ENCODE measurements at regions not wholly inside any gene's neighbourhood (a gene's known extent, or its start where the extent isn't known, plus 50 kb on each side); places are given as distances from the start of the nearest gene placed in this dataset.

- no peak overlapping the region for H3K4me3 ChIP-seq (ENCODE audit: low read depth, low read length)
- no peak for TF ChIP-seq CTCF (IDR thresholded peaks at IDR 0.05; ENCODE audit: insufficient read depth, low read depth, low read length, missing control alignments)
- DNase-seq (ENCODE audit: low read depth), result no peak
These were observed 97.6 kb upstream of the SLIT3 start for GRCh38 chr5:169398515-169398914.

- no peak for DNase-seq (ENCODE audit: low read depth)
- no peak overlapping the region for H3K4me3 ChIP-seq (ENCODE audit: low read depth, low read length)
- TF ChIP-seq CTCF (IDR thresholded peaks at IDR 0.05; ENCODE audit: insufficient read depth, low read depth, low read length, missing control alignments), result no peak
These were observed 94.2 kb upstream of the SLIT3 start for GRCh38 chr5:169395136-169395535.

- DNase-seq (ENCODE audit: low read depth), result no peak
- no peak for TF ChIP-seq CTCF (IDR thresholded peaks at IDR 0.05; ENCODE audit: insufficient read depth, low read depth, low read length, missing control alignments)
- H3K4me3 ChIP-seq (ENCODE audit: low read depth, low read length), result no peak overlapping the region
These were observed 93.4 kb upstream of the SLIT3 start for GRCh38 chr5:169394371-169394770.

GRCh38 chr5:169393907-169394306 is 93.0 kb upstream of the SLIT3 start:
- H3K4me3 ChIP-seq (ENCODE audit: low read depth, low read length), result no peak overlapping the region
- no peak for TF ChIP-seq CTCF (IDR thresholded peaks at IDR 0.05; ENCODE audit: insufficient read depth, low read depth, low read length, missing control alignments)
- no peak for DNase-seq (ENCODE audit: low read depth)

GRCh38 chr5:169390265-169390664 is 89.3 kb upstream of the SLIT3 start:
- no peak for DNase-seq (ENCODE audit: low read depth)
- TF ChIP-seq CTCF (IDR thresholded peaks at IDR 0.05; ENCODE audit: insufficient read depth, low read depth, low read length, missing control alignments), result no peak
- H3K4me3 ChIP-seq (ENCODE audit: low read depth, low read length), result no peak overlapping the region

- DNase-seq (ENCODE audit: low read depth), result no peak
- no peak for TF ChIP-seq CTCF (IDR thresholded peaks at IDR 0.05; ENCODE audit: insufficient read depth, low read depth, low read length, missing control alignments)
- H3K4me3 ChIP-seq (ENCODE audit: low read depth, low read length), result no peak overlapping the region
These were observed 88.4 kb upstream of the SLIT3 start for GRCh38 chr5:169389318-169389717.

GRCh38 chr5:169385636-169386035 is 84.7 kb upstream of the SLIT3 start:
- DNase-seq (ENCODE audit: low read depth), result no peak
- H3K4me3 ChIP-seq (ENCODE audit: low read depth, low read length), result no peak overlapping the region
- no peak for TF ChIP-seq CTCF (IDR thresholded peaks at IDR 0.05; ENCODE audit: insufficient read depth, low read depth, low read length, missing control alignments)

All from GM12865 (cell line).